ENCODE measurements at regions not wholly inside any gene's neighbourhood (a gene's known extent, or its start where the extent isn't known, plus 50 kb on each side); places are given as distances from the start of the nearest gene placed in this dataset.

DNA sequence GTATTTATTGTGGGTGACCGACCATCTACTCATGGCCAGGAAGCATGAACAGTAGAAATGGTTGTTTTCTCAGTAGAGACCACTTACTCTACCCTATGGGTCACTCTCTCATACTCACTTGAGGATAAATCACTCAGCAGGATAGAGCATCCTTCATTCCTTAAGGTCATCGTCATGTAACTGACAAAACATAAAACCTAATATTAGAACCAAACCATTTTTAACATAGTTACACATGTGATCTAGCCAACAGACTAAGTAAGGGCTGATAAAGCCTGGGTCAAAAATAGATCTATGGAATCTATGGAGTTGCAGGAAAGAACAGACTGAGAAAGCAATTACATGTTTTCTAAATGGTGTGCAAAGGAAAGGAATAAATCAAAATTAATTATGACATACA is 769.1 kb downstream of the NTRK3 start:
- TF ChIP-seq ZNF510 (tag by site-specific recombination; IDR thresholded peaks at IDR 0.05; ENCODE audit: insufficient replicate concordance) = no peak
- TF ChIP-seq, protein P1, sequence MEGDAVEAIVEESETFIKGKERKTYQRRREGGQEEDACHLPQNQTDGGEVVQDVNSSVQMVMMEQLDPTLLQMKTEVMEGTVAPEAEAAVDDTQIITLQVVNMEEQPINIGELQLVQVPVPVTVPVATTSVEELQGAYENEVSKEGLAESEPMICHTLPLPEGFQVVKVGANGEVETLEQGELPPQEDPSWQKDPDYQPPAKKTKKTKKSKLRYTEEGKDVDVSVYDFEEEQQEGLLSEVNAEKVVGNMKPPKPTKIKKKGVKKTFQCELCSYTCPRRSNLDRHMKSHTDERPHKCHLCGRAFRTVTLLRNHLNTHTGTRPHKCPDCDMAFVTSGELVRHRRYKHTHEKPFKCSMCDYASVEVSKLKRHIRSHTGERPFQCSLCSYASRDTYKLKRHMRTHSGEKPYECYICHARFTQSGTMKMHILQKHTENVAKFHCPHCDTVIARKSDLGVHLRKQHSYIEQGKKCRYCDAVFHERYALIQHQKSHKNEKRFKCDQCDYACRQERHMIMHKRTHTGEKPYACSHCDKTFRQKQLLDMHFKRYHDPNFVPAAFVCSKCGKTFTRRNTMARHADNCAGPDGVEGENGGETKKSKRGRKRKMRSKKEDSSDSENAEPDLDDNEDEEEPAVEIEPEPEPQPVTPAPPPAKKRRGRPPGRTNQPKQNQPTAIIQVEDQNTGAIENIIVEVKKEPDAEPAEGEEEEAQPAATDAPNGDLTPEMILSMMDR (tag by site-specific recombination; IDR thresholded peaks at IDR 0.05) = no peak
- no peak for TF ChIP-seq ZNF777 (tag by site-specific recombination; IDR thresholded peaks at IDR 0.05; ENCODE audit: borderline replicate concordance)
- TF ChIP-seq TCF7L2 (IDR thresholded peaks at IDR 0.05; ENCODE audit: borderline replicate concordance, low read depth, low read length) = no peak
- no peak for TF ChIP-seq ZNF785 (tag by site-specific recombination; IDR thresholded peaks at IDR 0.05)
- no peak for TF ChIP-seq GLIS2 (tag by site-specific recombination; IDR thresholded peaks at IDR 0.05)
- TF ChIP-seq, protein P2, sequence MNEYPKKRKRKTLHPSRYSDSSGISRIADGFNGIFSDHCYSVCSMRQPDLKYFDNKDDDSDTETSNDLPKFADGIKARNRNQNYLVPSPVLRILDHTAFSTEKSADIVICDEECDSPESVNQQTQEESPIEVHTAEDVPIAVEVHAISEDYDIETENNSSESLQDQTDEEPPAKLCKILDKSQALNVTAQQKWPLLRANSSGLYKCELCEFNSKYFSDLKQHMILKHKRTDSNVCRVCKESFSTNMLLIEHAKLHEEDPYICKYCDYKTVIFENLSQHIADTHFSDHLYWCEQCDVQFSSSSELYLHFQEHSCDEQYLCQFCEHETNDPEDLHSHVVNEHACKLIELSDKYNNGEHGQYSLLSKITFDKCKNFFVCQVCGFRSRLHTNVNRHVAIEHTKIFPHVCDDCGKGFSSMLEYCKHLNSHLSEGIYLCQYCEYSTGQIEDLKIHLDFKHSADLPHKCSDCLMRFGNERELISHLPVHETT (tag by site-specific recombination; IDR thresholded peaks at IDR 0.05) = no peak
- TF ChIP-seq ZNF335 (tag by site-specific recombination; conservative IDR thresholded peaks at IDR 0.05) = no peak
- TF ChIP-seq ZNF776 (tag by site-specific recombination; IDR thresholded peaks at IDR 0.05; ENCODE audit: borderline replicate concordance) = no peak
- TF ChIP-seq ZNF169 (tag by site-specific recombination; IDR thresholded peaks at IDR 0.05) = no peak
- no peak for TF ChIP-seq ZNF138 (tag by site-specific recombination; IDR thresholded peaks at IDR 0.05; ENCODE audit: borderline replicate concordance)
- no peak for TF ChIP-seq ZNF24 (tag by site-specific recombination; IDR thresholded peaks at IDR 0.05)
- no peak for TF ChIP-seq REPIN1 (tag by site-specific recombination; IDR thresholded peaks at IDR 0.05; ENCODE audit: low read depth)
